ENCODE measurements at regions not wholly inside any gene's neighbourhood (a gene's known extent, or its start where the extent isn't known, plus 50 kb on each side); places are given as distances from the start of the nearest gene placed in this dataset.
A peak's percentile ranks its signal among the peaks of the same experiment; 100 is the strongest.

GRCh38 chr2:18198677-18199076, 320.2 kb downstream of the KCNS3 start:
- DNase-seq (ENCODE audit: low read depth, low spot score): no peak

DNA sequence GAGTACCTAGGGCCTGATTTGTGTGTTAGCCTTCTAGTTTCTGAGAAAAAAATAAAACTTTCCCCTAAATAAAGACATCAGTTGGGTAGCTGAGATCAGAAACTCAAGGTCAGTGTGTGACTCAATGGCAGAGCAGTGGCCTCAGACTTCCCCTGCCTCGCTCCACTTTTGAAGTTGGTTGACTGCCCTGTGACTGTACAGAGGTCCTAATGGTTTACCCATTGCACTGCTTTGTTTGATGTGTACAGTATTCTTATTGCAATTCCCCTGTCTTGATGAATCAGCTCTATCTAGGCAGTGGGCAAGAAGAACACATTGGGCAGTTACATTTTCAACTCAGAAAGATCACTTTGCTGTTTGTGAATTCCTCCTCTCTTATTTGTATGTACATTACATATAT, 315.7 kb downstream of the KCNS3 start:
- DNase-seq (ENCODE audit: low read depth, low spot score): no peak

GRCh38 chr2:18186816-18187613, 308.5 kb downstream of the KCNS3 start:
- no peak for DNase-seq (ENCODE audit: low read depth, low spot score)

DNA sequence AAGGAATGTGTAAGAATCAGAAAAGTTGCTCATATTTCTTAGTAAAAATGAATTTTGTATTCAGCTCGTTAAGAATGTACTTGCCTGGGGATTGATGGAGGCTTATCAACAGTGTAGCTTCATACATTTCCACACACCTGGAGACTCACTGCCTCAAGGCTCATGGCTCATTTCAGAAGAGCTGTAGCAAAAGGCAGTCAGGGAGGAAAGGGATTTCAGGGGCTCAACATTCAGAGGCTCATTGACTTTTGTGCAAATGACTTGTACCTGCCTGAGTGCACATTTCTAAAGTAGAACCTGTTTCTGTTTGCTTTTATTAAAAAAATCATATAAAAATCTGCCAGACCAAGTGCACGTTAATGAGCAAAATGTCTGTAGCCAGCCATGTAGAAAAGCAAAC, 304.4 kb downstream of the KCNS3 start:
- no peak for DNase-seq (ENCODE audit: low read depth, low spot score)

GRCh38 chr2:18180912-18181311, 302.4 kb downstream of the KCNS3 start:
- DNase-seq (ENCODE audit: low read depth, low spot score): no peak

GRCh38 chr2:18180031-18180610, 301.7 kb downstream of the KCNS3 start:
- no peak for DNase-seq (ENCODE audit: low read depth, low spot score)

GRCh38 chr2:18178736-18179349, 300.4 kb downstream of the KCNS3 start:
- peak; percentile 72 for DNase-seq (ENCODE audit: low read depth, low spot score)

DNA sequence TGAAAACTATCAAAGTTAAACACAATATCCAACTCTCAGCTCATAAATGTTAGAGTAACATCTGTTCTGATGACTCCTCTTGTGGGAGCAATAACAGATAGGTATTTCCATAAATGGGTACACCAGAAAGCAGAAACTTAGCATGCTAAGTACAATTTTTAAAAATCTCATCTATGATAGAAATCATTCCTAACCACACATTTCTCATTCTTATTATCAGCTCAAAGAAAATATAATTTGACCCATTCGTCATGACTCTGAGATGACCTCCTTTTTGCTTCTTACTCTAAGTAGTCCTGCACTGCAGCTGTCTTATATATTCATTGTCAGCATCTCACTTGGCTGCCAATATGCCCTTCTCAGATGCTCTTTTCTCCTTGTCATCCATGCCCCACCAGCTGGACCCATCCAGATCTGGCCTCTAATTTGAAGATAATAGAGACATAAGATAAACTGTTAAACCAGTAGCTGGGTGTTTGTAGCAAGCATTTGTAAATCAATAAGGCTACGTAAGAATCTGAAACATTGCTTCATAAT, 298.3 kb downstream of the KCNS3 start:
- DNase-seq (ENCODE audit: low read depth, low spot score): no peak

GRCh38 chr2:18172607-18173006, 294.1 kb downstream of the KCNS3 start:
- DNase-seq (ENCODE audit: low read depth, low spot score): no peak

DNA sequence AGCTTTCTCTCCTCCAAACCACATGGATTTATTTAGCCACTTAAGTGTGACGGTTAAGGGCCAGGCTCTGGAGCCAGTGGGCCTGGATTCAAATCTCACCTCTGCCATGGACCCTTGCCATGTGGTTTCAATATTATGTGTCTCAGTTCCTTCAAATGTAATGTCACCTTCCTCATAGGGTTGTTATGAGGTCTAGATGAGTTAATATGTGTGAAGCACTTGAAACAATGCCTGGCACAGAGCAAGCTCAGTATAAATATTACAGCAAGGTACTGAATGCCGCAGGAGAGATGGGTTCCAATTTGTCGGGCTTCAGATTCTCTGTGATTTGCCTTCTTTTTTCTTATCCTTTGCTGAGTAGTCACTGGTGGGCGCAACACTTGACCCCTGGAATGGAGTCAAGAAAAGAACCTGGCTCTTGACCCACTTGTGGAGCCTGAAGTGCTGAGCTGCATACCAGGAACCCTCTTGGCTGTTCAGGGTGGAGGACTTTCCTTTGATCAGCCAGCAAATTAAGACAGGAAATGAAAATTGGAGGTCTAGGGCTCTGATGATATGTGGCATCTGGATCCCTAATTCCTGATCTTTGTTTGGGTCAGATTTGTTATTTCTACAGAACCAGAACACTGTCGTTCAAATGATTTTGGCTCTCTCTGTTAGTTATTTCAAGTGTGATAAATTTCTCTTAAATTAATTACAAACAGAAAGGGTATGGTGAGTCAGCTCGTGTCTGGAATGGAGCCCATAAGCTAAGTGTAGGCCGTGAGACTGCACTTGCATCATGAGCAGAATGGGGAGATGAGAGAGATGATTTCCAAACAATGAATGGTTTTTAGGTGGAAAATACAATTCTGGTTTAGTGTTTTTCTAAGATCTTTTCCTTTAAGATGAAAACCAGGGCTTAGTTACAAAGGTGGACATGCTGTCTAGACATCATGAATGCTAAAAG, 293.0 kb downstream of the KCNS3 start:
- peak; percentile 62 for DNase-seq (ENCODE audit: low read depth, low spot score)

GRCh38 chr2:18170642-18171041, 292.2 kb downstream of the KCNS3 start:
- no peak for DNase-seq (ENCODE audit: low read depth, low spot score)

DNA sequence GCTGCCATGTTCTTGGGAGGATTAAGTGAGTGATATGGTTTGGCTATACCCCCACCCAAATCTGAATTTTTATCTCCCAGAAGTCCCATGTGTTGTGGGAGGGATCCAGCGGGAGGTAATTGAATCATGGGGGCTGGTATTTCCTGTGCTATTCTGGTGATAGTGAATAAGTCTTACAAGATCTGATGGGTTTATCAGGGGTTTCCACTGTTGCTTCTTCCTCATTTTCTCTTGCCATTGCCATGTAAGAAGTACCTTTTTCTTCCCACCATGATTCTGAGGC, 291.4 kb downstream of the KCNS3 start:
- no peak for DNase-seq (ENCODE audit: low read depth, low spot score)

- DNase-seq (ENCODE audit: low read depth, low spot score): no peak
Observed at GRCh38 chr2:18169121-18169892, 290.8 kb downstream of the KCNS3 start.

GRCh38 chr2:18167871-18168270, 289.4 kb downstream of the KCNS3 start:
- no peak for DNase-seq (ENCODE audit: low read depth, low spot score)

DNA sequence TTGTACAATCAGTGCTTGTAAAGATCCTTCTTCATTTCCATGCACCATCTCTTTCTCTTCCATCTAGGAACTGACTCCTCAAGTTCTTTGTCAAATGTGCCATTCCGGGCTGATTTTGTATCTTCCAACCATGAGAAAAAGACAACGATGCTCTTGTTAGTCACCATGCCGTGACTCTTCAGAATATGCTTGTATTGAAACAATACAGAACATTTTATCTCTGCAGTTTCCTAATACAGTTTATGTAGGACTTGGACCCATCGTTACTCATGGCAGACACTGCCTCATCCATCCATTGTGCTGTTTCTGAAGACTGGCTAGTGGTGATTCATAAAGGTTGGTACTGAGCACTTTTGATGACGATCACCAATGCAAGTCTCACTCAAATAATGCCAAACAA, 283.2 kb downstream of the KCNS3 start:
- no peak for DNase-seq (ENCODE audit: low read depth, low spot score)

- DNase-seq (ENCODE audit: low read depth, low spot score): no peak
Observed at GRCh38 chr2:18159896-18160295, 281.4 kb downstream of the KCNS3 start.

DNA sequence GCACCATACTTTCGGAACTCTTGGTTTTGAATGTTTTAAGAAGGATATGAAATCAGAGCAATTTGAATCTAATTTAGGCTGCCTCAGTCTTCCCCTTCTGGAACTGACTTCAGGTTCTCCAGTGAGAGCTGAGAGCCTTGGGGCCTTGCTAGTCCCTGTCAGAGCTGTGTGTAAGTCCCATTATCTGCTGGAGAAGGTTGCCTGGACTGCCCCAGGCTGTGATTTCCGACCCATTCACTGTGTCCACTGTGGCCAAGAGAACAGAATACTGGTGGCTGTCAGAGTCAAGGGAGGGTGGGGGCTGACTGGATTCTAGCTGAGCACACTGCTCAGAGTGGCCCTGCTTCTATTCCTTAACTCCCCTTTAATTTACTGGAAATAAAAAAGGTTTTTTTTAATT, 278.0 kb downstream of the KCNS3 start:
- no peak for DNase-seq (ENCODE audit: low read depth, low spot score)

- no peak for DNase-seq (ENCODE audit: low read depth, low spot score)
Observed at GRCh38 chr2:18156002-18156401, 277.5 kb downstream of the KCNS3 start.

- no peak for DNase-seq (ENCODE audit: low read depth, low spot score)
Observed at GRCh38 chr2:18154812-18155211, 276.3 kb downstream of the KCNS3 start.

DNA sequence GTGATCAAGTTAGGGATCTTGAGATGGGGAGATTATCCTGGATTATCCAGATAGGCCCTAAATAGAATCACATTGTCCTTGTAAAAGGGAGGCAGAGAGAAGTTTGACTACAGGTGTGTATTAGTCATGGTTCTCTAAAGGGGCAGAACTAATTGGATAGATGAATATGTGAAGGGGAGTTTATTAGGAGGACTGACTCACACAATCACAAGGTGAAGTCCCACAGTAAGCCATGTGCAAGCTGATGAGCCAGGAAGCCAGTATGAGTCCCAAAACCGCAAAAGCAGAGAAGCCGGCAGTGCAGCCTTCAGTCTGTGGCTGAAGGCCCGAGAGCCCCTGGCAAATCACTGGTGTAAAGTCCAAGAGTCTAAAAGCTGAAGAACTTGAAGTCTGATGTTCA, 275.8 kb downstream of the KCNS3 start:
- no peak for DNase-seq (ENCODE audit: low read depth, low spot score)

DNA sequence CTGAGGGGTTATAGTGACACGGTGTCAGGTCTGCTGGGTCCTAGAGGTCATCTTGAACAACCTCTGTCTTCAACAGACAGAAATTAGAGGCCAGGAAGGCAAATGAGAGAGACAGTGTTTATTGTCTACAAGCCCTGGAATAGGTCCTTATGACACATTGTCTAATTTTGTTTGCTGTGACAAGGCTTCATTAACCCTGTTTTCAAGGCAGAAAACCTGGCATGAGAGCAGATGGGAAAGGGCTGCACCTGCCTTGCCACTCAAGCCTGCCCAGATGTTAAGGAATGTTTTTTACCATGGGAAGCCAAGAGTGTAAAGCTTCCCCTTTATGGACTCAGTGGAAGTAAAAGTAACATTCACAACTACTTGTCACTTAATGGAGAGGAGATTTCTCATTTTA, 275.3 kb downstream of the KCNS3 start:
- no peak for DNase-seq (ENCODE audit: low read depth, low spot score)

Data from astrocyte of the hippocampus (primary cell).